GM18511 (cell line): ENCODE measurements at regions not wholly inside any gene's neighbourhood (a gene's known extent, or its start where the extent isn't known, plus 50 kb on each side); places are given as distances from the start of the nearest gene placed in this dataset.

Source experiments
- ATAC-seq: cut with Tn5 transposase; IDR thresholded peaks from one replicate; pipeline ENCODE4 v1.9.1; 2021; ENCODE audit warnings: mild to moderate bottlenecking, moderate library complexity; ENCODE audit not compliant: unreplicated experiment

GRCh38 chr11:64499261-64500004 lies 56.3 kb upstream of the SLC22A11 start:
- ATAC-seq, result no peak

- ATAC-seq, result no peak
Observed at GRCh38 chr11:64500176-64501013, 55.3 kb upstream of the SLC22A11 start.

- ATAC-seq, result no peak
Observed at GRCh38 chr11:64501500-64502427, 54.0 kb upstream of the SLC22A11 start.

- ATAC-seq, result no peak
Observed at GRCh38 chr11:64502634-64503033, 53.1 kb upstream of the SLC22A11 start.

- ATAC-seq, result no peak
Observed at GRCh38 chr11:64503186-64503753, 52.5 kb upstream of the SLC22A11 start.

GRCh38 chr11:64504999-64505398 lies 50.7 kb upstream of the SLC22A11 start:
- ATAC-seq, result no peak
